ENCODE measurements at regions not wholly inside any gene's neighbourhood (a gene's known extent, or its start where the extent isn't known, plus 50 kb on each side); places are given as distances from the start of the nearest gene placed in this dataset.

- no peak overlapping the region for H3K4me3 ChIP-seq (replicated peaks; ENCODE audit: low read depth, low read length)
- TF ChIP-seq CTCF (IDR thresholded peaks at IDR 0.05; ENCODE audit: low read depth, low read length, missing control alignments): no peak
- no peak for DNase-seq (ENCODE audit: extremely low read depth, low read depth)
Measured at GRCh38 chr10:25076506-25077177, 60.2 kb downstream of the THNSL1 start.

GRCh38 chr10:25078658-25079431, 62.4 kb downstream of the THNSL1 start:
- TF ChIP-seq CTCF (IDR thresholded peaks at IDR 0.05; ENCODE audit: low read depth, low read length, missing control alignments): no peak
- DNase-seq (ENCODE audit: extremely low read depth, low read depth): no peak
- H3K4me3 ChIP-seq (replicated peaks; ENCODE audit: low read depth, low read length): no peak overlapping the region

GRCh38 chr10:25080880-25081581, 64.6 kb downstream of the THNSL1 start:
- no peak overlapping the region for H3K4me3 ChIP-seq (replicated peaks; ENCODE audit: low read depth, low read length)
- TF ChIP-seq CTCF (IDR thresholded peaks at IDR 0.05; ENCODE audit: low read depth, low read length, missing control alignments): peak; percentile 95
- peak; percentile 56 for DNase-seq (ENCODE audit: extremely low read depth, low read depth)

GRCh38 chr10:25082276-25083204, 66.1 kb downstream of the THNSL1 start:
- no peak for TF ChIP-seq CTCF (IDR thresholded peaks at IDR 0.05; ENCODE audit: low read depth, low read length, missing control alignments)
- H3K4me3 ChIP-seq (replicated peaks; ENCODE audit: low read depth, low read length): no peak overlapping the region
- no peak for DNase-seq (ENCODE audit: extremely low read depth, low read depth)

- TF ChIP-seq CTCF (IDR thresholded peaks at IDR 0.05; ENCODE audit: low read depth, low read length, missing control alignments): no peak
- DNase-seq (ENCODE audit: extremely low read depth, low read depth): no peak
- no peak overlapping the region for H3K4me3 ChIP-seq (replicated peaks; ENCODE audit: low read depth, low read length)
Measured at GRCh38 chr10:25083546-25084111, 67.2 kb downstream of the THNSL1 start.

- DNase-seq (ENCODE audit: extremely low read depth, low read depth): no peak
- H3K4me3 ChIP-seq (replicated peaks; ENCODE audit: low read depth, low read length): no peak overlapping the region
- no peak for TF ChIP-seq CTCF (IDR thresholded peaks at IDR 0.05; ENCODE audit: low read depth, low read length, missing control alignments)
Measured at GRCh38 chr10:25084447-25084846, 68.0 kb downstream of the THNSL1 start.
